HUES48 (cell line): ENCODE measurements at regions not wholly inside any gene's neighbourhood (a gene's known extent, or its start where the extent isn't known, plus 50 kb on each side); places are given as distances from the start of the nearest gene placed in this dataset.
A peak's percentile ranks its signal among the peaks of the same experiment; 100 is the strongest.

Experiments
- H3K27ac ChIP-seq: one replicate; pipeline ENCODE4 v1.7.0; 2013; ENCODE audit warnings: low read depth, low read length, inconsistent platforms
- H3K27me3 ChIP-seq: 2 replicates; pipeline ENCODE4 v1.6.1; 2013; ENCODE audit warnings: mild to moderate bottlenecking, low read length; ENCODE audit not compliant: control insufficient read depth, insufficient read depth
- H3K36me3 ChIP-seq: 2 replicates; pipeline ENCODE4 v1.6.1; 2013; ENCODE audit warnings: low read length; ENCODE audit not compliant: control insufficient read depth, insufficient read depth
- H3K4me1 ChIP-seq: 2 replicates; pipeline ENCODE4 v1.6.1; 2013; ENCODE audit warnings: mild to moderate bottlenecking, low read length; ENCODE audit not compliant: control insufficient read depth, insufficient read depth
- H3K4me3 ChIP-seq: 2 replicates; pipeline ENCODE4 v1.5.1; 2013; ENCODE audit warnings: mild to moderate bottlenecking, low read depth, low read length
- H3K9ac ChIP-seq: 2 replicates; pipeline ENCODE4 v1.6.1; 2013; ENCODE audit warnings: mild to moderate bottlenecking, low read depth, low read length, moderate library complexity
- H3K9me3 ChIP-seq: 2 replicates; pipeline ENCODE4 v1.6.1; 2013; ENCODE audit warnings: low read length; ENCODE audit not compliant: control insufficient read depth, insufficient read depth

GRCh38 chr21:15333136-15333710 is 268.4 kb upstream of the NRIP1 start:
- H3K9ac ChIP-seq, result no peak overlapping the region
- H3K27ac ChIP-seq, result no peak overlapping the region
- H3K4me1 ChIP-seq, result no peaks in the 10 kb centered on the region
- H3K4me3 ChIP-seq, result no peak overlapping the region
- H3K9me3 ChIP-seq, result no peaks in the 10 kb centered on the region
- H3K27me3 ChIP-seq, result no peaks in the 10 kb centered on the region
- H3K36me3 ChIP-seq, result no peaks in the 10 kb centered on the region

GRCh38 chr21:15333951-15334350 is 269.2 kb upstream of the NRIP1 start:
- Histone ChIP-seq H3K4me3 (no peak overlapping the region), H3K4me1 (no peaks in the 10 kb centered on the region), H3K27ac (no peak overlapping the region), H3K9ac (no peak overlapping the region), H3K36me3 (no peaks in the 10 kb centered on the region), H3K27me3 (no peaks in the 10 kb centered on the region), H3K9me3 (no peaks in the 10 kb centered on the region)

- Histone ChIP-seq H3K4me1 (no peaks in the 10 kb centered on the region), H3K36me3 (no peaks in the 10 kb centered on the region), H3K9me3 (no peaks in the 10 kb centered on the region), H3K4me3 (no peak overlapping the region), H3K9ac (no peak overlapping the region), H3K27me3 (no peaks in the 10 kb centered on the region), H3K27ac (no peak overlapping the region)
Measured at GRCh38 chr21:15343066-15343465, 278.3 kb upstream of the NRIP1 start.

DNA sequence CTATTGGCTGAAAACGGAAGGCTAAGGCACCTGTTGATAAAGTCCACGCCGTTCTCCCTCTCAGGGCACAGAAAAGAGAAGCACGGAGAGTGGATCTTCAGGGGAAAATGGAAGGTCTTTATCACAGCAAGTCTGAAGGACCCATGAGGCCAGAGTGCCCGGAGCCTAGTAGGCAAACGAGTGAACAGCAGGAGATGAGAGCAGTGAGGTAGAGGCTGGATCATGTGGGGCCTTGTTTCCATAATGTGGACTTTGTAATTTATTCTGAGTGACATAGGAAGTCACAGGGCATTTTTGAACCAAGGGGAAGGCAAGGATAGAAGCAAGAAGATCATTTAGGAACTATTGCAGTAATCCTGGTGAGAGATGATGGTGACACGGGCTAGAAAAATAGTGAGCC is 287.2 kb upstream of the NRIP1 start:
- no peaks in the 10 kb centered on the region for H3K4me1 ChIP-seq
- no peak overlapping the region for H3K27ac ChIP-seq
- no peaks in the 10 kb centered on the region for H3K9me3 ChIP-seq
- H3K9ac ChIP-seq, result no peak overlapping the region
- no peak overlapping the region for H3K4me3 ChIP-seq
- H3K27me3 ChIP-seq, result no peaks in the 10 kb centered on the region
- no peaks in the 10 kb centered on the region for H3K36me3 ChIP-seq

DNA sequence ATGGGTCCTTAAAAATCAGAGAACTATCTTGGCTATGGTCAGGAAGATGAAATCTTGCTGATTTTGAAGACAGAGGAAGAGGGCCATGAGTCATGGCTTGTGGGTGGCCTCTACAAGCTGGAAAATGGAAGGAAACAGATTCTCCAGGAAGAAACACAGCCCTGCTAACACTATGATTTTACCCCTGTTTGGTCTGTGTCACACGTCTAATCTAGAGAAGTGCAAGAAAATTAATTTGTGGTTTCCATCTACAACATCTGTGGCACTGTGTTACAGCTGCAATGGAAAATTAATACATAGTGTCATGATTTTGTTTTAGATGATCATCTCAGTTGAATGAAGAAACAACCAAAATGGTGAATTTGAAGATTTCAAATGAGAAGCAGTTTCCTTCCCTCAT is 288.7 kb upstream of the NRIP1 start:
- H3K27me3 ChIP-seq, result no peaks in the 10 kb centered on the region
- no peaks in the 10 kb centered on the region for H3K4me1 ChIP-seq
- no peak overlapping the region for H3K4me3 ChIP-seq
- H3K27ac ChIP-seq, result no peak overlapping the region
- H3K9me3 ChIP-seq, result no peaks in the 10 kb centered on the region
- H3K9ac ChIP-seq, result no peak overlapping the region
- no peaks in the 10 kb centered on the region for H3K36me3 ChIP-seq

DNA sequence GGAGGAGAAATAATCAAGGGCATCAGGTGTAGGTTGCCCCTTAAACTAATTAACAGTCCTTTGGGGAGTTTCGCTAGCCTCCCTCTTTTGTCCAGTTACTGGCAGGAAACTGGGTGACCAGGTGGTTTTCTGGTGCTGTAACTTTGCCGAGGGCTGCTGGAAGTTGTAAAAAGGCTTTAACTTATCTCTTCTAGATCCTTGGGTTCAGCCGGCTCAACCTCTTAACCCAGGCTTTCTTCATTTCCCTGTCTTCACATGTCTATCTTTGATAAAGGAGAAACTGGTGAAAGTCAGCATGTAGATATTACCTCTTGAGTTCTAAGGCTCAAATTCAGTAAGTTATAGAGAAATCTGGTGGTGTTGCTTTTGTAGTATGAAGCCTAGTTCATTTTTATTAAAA is 289.7 kb upstream of the NRIP1 start:
- no peak overlapping the region for H3K27ac ChIP-seq
- H3K4me1 ChIP-seq, result no peaks in the 10 kb centered on the region
- no peak overlapping the region for H3K9ac ChIP-seq
- no peaks in the 10 kb centered on the region for H3K36me3 ChIP-seq
- H3K4me3 ChIP-seq, result no peak overlapping the region
- H3K27me3 ChIP-seq, result no peaks in the 10 kb centered on the region
- H3K9me3 ChIP-seq, result no peaks in the 10 kb centered on the region

DNA sequence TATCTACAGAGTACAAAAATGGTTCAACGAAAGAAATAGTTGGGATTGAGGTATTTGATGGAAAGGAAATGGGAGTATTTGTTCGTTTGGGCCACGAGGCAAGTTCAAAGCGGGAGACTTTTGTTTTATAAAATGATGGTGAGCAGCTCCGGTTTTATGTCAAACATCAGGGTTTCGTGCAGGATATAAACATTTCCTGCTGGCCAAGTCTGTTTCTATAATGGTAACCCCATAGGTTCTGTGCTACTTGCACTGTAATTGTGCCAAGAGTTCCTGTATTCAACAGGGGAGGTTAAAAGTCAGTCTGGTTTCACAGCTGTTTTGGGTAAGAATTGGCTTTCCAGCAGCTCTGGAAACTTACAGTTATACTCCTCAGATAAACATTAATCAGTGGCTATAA is 290.3 kb upstream of the NRIP1 start:
- Histone ChIP-seq H3K9ac (no peak overlapping the region), H3K9me3 (no peaks in the 10 kb centered on the region), H3K27ac (no peak overlapping the region), H3K4me1 (no peaks in the 10 kb centered on the region), H3K27me3 (no peaks in the 10 kb centered on the region), H3K36me3 (no peaks in the 10 kb centered on the region), H3K4me3 (no peak overlapping the region)

DNA sequence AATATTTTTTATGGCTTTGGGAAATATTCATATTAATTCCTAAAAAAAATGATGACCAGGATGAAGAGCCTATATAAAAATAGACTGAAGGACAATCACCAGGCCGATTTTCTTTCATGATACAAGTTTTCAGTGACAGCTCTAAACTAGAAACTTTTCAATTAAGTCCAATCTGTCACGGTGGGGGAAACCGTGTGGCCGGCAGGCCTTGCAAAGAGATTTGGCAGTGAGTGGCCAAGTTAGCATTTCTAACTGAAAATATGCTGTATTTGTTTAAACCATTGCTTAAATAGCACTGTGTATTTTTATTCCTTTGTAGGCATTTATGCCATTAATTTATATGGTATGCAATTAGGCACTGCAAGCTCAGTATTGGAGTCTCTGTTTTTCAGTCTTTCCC is 294.5 kb upstream of the NRIP1 start:
- H3K9ac ChIP-seq, result no peak overlapping the region
- H3K36me3 ChIP-seq, result no peaks in the 10 kb centered on the region
- H3K9me3 ChIP-seq, result no peaks in the 10 kb centered on the region
- no peak overlapping the region for H3K4me3 ChIP-seq
- H3K27ac ChIP-seq, result no peak overlapping the region
- no peaks in the 10 kb centered on the region for H3K4me1 ChIP-seq
- H3K27me3 ChIP-seq, result no peaks in the 10 kb centered on the region

- no peaks in the 10 kb centered on the region for H3K36me3 ChIP-seq
- H3K9me3 ChIP-seq, result peaks cover 21% of the 10 kb centered on the region
- no peak overlapping the region for H3K4me3 ChIP-seq
- no peaks in the 10 kb centered on the region for H3K27me3 ChIP-seq
- no peak overlapping the region for H3K9ac ChIP-seq
- no peak overlapping the region for H3K27ac ChIP-seq
- peaks cover 11% of the 10 kb centered on the region for H3K4me1 ChIP-seq
Measured at GRCh38 chr21:15362458-15362857, 297.7 kb upstream of the NRIP1 start.

DNA sequence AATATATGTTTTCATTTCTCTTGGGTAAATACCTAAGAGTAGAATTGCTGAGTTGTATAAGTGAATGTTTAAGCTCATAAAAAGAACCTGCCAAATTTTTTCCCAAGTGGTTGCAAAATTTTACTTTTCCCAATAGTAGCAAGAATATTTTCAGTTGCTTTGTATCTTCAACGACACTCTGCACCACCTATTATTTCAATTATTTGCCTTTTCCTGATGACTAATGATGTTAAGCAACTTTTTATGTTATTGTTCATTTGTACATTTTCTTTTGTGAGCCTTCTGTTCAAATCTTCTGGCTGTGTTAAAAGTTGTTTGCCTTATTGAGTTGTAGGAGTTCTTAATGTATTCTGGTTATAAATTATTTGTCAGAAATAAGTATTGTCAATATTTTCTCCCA is 299.1 kb upstream of the NRIP1 start:
- H3K36me3 ChIP-seq, result no peaks in the 10 kb centered on the region
- H3K27me3 ChIP-seq, result no peaks in the 10 kb centered on the region
- peaks cover 21% of the 10 kb centered on the region for H3K9me3 ChIP-seq
- H3K27ac ChIP-seq, result no peak overlapping the region
- no peak overlapping the region for H3K4me3 ChIP-seq
- H3K4me1 ChIP-seq, result peaks cover 15% of the 10 kb centered on the region
- no peak overlapping the region for H3K9ac ChIP-seq

DNA sequence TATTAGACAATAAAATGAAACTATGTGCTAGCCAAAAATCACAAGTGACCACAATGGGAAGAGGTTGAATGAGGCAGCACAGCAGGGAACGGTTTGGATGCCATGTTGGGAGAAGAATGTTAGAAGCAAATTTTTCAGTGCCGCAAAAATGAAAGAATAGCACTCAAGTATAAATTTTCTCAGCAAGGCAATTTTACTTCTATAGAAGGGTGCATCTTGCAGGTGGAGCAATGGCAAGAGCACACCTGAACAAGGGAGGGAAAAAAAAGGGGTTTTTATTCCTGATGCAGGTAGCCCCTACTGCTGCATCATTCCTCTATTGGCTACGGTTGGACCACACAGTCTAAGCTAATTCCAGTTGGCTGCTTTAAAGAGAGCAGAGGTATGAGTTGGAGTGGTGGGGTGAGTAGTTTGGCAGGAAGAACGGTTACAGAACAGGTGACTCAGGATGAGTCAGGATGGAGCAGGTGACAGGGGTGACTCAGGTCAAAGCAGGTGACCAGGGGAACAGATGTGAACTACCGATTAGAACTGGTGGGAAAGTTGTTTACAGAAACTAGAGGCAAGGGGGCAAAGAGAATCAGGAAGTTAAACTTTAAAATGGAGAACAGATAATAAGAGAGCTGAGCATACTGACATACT is 301.1 kb upstream of the NRIP1 start:
- Histone ChIP-seq H3K4me3 (no peak overlapping the region), H3K9ac (no peak overlapping the region), H3K36me3 (no peaks in the 10 kb centered on the region), H3K27me3 (no peaks in the 10 kb centered on the region), H3K4me1 (peaks cover 15% of the 10 kb centered on the region), H3K9me3 (peaks cover 21% of the 10 kb centered on the region), H3K27ac (peak overlapping the region; percentile 82)
